Erythroblast (primary cell): ENCODE measurements at regions not wholly inside any gene's neighbourhood (a gene's known extent, or its start where the extent isn't known, plus 50 kb on each side); places are given as distances from the start of the nearest gene placed in this dataset.
"Not testable (repeated sequence)": the region's sequence is repeated elsewhere in the genome, so short reads cannot be mapped to it uniquely, and the experiment has no call there.

Source experiments
- DNase-seq, 2 experiments: peaks; one replicate each; lab custom pipeline; 2025; lab: John Stamatoyannopoulos, UW
- GATA1 ChIP-seq: IDR thresholded peaks from 2 replicates; pipeline ENCODE4 v1.6.1; 2011; ENCODE audit warnings: low read depth, mild to moderate bottlenecking, control low read depth, low read length, moderate library complexity
- POLR2A ChIP-seq: IDR thresholded peaks from 2 replicates; pipeline ENCODE4 v1.6.1; 2011; ENCODE audit warnings: mild to moderate bottlenecking, low read length

DNA sequence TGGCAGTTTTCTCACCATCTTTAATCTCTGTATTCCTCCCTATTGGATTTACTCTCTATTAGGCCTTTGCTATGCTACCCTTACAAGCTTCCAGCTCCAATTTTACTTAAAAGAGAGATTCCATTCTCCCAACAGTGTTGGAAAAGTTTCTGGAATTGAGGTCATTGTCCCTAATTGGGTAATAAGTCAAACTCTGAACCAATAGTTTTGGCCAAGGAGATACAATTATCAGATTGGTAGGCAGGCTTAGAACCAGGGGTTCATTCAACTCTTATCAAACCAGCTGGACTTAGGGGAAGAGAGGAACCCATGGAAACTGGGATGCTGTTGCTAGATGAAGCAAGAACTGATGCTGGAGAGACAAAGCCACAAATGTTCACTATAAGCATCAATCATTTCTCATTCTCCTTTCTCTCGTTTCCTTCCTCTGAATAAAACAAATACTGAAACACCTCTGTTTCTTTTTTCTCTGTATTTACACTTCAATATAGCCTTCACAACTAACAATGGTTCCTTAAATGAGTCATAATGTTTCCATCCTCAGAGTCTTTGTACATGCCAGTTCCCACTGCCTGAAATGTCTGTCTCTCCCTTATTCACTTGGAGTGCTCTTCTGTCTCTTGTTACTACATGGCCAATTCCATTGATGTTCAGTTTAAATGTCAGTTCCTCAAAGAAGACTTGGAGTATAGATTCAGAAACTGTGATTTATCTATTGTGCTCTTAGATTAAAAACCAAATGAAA lies 587.3 kb downstream of the GABRG2 start:
- DNase-seq = no peak
- no peak for TF ChIP-seq POLR2A
- no peak for TF ChIP-seq GATA1

DNA sequence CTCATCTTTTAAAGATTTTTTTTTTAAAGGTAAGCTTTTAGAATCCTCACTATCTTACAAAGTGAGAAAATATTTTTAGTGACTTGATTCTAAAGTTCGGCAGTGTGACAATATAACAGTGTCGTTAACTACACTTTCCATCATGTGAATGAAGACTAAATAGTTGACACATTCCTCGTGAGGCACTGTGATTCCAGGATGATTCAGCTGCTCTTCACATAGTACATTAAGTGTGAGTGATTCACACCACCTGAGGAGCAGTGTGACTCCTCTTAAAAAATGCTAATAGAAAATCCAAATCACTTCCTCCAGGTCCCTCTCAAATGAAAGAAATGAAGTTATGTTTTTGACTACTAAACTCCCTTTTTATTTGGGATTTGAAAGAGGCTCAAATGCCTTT lies 589.5 kb downstream of the GABRG2 start:
- DNase-seq = no peak
- TF ChIP-seq GATA1 = no peak
- TF ChIP-seq POLR2A = no peak

DNA sequence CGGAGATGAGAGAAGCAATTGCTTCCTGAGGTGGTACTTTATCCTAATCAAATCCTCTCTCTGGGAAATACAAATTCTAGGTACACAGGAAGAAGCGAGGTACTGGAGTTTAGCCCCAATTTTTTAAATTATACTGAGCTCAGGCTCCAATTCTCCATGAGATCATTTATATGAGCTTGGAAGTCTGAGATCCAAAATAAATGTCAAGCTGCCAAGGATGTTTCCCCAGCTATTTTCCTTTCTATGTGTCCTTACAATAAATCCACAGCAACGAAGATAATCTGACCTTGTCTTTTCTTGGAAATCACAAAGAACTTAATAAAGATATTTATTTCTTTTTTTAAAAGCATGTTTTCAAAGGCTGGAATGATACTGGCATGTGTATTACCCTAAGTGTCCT lies 597.3 kb downstream of the GABRG2 start:
- DNase-seq = no peak
- no peak for TF ChIP-seq POLR2A
- TF ChIP-seq GATA1 = no peak

DNA sequence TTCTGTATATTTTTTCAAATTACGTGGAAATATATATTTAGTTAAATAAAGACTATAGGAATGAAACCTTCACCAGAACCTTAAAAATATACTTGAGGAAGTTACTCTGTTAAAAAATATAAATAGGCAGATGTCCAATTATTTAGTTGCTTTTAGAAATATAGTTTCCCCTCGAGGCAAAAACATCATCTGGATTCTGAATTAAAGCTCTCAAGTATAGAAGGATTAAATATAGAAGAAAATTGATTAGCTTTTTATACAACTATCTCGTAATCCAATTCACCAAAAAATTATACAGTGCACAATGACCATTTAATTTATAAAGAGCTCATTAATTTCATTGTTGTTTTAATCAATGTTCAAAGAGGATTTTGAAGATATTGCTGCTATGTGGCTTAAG lies 601.4 kb downstream of the GABRG2 start:
- DNase-seq = no peak
- TF ChIP-seq POLR2A (no peak), GATA1 (no peak)

DNA sequence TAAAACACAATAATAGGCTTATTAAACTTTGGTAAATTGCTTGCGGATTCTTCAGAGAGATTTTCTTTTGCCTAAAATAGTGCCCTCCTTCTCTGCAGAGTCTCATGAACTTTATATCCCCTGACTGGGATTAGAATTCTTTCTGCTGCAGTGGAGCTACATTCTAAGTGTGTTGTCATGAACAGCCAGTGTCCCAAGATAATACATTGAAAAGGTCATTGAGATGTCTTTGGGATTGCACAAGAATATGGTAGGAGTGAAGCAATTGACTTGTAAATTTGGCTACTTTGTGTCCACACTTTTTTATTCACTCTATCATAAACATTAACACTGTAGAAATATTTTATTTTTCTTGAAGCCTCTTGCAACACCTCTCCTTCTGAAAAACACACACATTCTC lies 604.5 kb downstream of the GABRG2 start:
- no peak for TF ChIP-seq POLR2A
- TF ChIP-seq GATA1 = no peak

DNA sequence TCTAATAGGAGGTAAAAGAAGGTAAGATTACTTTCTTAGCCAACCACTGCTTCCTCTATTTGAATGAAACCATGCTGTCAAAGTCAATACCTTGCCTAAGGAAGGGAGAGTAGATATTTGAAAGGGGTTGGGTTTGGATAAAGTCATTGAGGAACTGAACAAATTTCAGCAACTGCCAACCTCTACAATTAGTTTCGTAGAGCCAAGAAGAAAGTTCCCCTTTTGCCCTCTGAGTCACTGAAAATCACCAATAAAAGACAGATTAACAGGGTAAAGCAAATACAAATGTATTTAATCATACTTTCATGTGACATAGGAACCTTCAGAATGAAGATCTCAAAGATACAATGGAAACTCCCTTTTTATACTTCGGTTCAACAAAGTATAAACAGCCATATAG lies 615.7 kb downstream of the GABRG2 start:
- no peak for DNase-seq
- TF ChIP-seq POLR2A = no peak
- TF ChIP-seq GATA1 = no peak

More for the DNA sequence above, 604.5 kb downstream of the GABRG2 start:
- no peak for DNase-seq

DNA sequence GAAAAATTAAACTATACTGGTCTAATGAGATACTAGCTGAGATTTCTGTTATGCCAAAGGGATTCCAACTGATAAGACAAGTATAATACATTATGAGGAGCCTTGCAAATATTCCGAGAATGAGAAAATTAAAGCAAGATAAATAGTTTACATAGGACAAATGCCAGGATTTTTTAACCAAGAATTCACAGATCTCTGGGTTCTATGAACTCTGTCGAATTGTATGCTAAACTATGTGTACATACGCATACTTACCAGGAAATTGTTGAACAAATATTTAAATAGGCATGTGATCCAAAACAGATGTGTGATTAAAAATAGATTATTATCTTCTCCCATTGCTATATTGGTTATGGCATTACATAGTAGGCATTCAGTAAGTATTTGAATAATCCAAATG lies 616.6 kb downstream of the GABRG2 start:
- TF ChIP-seq GATA1 = no peak
- no peak for TF ChIP-seq POLR2A
- no peak for DNase-seq

DNA sequence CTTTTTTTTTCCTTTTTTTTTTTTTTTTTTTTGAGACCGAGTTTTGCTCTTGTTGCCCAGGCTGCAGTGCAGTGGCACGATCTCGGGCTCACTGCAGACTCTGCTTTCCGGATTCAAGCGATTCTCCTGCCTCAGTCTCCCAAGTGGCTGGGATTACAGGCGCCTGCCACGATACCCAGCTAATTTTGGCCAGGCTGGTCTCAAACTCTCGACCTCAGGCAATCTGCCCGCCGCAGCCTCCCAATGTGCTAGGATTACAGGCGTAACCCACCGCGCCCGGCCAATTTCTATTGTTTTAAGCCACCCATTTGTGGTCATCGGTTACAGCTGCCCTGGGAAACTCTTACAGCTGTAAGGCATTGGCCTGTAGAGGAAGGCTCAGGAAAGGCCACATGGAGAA lies 617.7 kb downstream of the GABRG2 start:
- no peak for DNase-seq
- TF ChIP-seq POLR2A = no peak
- TF ChIP-seq GATA1 = no peak

DNA sequence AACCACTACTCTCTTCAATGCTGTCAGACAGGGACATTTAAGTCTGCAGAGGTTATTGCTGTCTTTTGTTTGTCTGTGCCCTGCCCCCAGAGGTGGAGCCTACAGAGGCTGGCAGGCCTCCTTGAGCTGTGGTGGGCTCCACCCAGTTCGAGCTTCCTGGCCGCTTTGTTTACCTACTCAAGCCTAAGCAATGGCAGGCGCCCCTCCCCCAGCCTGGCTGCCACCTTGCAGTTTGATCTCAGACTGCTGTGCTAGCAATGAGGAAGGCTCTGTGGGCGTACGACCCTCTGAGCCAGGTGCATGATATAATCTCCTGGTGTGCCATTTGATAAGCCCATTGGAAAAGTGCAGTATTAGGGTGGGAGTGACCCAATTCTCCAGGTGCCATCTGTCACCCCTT lies 628.7 kb downstream of the GABRG2 start:
- not testable (repeated sequence) for DNase-seq

DNA sequence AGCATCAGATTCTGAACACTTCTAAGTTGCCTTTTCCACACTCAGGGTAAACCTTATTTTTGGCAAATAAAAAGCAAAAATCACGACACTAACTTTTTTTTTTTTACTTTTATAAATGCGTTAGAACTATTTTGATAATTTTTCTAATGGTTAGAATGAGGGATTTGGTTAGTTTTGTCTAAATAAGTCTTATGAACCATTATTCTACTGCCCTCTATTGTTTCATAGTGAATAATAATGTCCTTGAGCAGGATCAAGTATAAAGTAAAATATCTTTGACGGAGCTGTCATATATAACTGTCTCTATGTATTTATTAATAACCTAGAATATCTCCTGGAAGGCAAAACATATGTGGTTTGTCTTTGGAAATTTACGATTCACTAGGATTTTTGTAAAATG lies 631.8 kb downstream of the GABRG2 start:
- TF ChIP-seq GATA1 (no peak), POLR2A (no peak)
- DNase-seq = no peak

DNA sequence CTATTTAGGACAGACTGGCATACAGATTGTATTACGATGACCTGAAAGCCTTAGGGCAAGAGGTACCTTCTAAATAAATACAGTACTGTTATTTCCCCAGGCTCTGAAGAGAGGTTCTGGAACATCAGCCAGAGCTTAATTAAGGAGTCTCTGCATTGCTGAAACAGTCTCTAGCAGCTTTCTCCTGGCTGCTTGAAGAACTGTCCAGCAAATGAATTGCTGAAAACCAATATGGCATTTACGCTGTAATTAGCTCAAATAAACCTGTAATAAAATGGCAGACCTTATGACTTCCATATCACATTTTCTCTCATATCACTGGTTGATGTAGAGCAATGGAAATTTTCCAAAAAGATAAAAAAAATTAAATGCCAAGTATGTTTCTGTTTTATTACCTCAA lies 636.3 kb downstream of the GABRG2 start:
- TF ChIP-seq POLR2A (no peak), GATA1 (no peak)
- no peak for DNase-seq

DNA sequence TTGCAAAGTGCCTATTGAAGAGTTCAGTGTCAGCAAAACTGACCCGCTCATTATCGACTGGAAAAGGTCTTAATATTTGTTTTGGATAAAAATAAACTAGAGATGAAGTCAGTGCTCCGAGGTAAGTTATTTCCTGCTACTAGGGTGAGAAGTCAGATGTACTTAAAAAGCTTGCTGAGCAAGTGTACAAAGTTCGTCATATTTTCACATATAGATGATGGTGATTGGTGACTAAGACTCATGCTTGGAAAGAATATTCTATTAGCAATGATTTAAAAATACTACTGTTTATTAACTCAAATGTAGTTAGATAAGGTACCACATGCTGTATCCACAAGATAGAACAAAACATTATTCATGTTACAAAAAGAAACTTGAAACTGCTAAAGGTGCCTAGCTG lies 643.7 kb downstream of the GABRG2 start:
- no peak for TF ChIP-seq POLR2A
- no peak for TF ChIP-seq GATA1
- no peak for DNase-seq

DNA sequence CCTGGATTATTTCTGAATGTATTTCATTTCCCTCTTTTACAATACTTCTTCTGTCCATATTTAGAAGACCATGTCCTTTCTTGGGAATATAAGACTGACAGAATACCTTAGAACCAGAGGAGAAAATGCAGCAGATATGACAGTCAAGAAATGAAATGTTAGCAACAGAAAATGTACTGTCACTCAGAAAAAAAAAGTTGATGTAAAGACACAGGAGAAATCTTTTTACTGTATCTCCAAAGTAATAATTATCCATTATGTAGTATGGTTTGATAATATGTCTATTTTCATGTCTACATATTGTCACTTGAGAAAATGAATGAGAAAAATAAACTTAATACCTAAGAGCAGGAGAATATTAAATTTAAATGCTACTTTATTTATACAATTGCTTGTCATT lies 652.1 kb downstream of the GABRG2 start:
- no peak for DNase-seq
- TF ChIP-seq POLR2A = no peak
- TF ChIP-seq GATA1 = no peak

DNA sequence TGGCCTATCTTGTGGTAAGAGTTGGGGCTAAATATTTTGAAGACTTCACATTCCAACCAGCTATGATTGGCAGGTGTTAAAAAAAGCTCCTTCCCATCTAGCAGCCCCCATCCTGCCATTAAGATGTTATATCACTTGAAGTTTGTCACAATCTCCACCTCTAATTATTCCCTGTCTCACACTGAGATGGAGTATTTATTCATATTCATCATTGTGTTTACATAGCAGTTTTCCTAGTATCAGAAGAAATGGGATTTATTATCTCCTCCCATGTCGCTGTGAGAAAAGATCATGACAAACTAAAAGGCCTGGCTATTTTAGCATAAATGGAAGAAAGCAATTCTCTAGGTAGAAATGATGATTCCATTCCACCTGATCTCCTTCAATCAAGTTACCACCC lies 653.6 kb downstream of the GABRG2 start:
- no peak for DNase-seq
- no peak for TF ChIP-seq POLR2A
- TF ChIP-seq GATA1 = no peak

DNA sequence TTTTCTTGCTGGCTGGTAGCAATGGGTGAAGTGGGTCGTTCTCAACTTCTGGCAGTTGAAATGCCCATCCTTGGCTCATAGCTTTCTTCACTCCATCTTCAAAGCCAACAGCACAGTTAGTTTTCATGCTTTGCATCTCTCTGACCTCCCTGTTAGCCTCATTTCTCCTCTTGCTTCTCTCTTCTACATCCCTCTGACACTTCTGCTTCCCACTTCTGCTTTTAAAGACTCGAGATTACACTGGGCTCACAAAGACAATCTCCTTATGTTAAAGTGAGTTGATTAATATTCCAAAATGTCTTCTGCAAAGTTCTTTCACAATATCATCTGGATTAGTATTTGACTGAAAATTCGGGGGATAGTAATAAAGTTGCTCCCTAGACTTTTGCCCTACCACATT lies 684.8 kb upstream of the CCNG1 start:
- no peak for DNase-seq
- TF ChIP-seq POLR2A (no peak), GATA1 (no peak)
